ENCODE measurements at regions not wholly inside any gene's neighbourhood (a gene's known extent, or its start where the extent isn't known, plus 50 kb on each side); places are given as distances from the start of the nearest gene placed in this dataset.

DNA sequence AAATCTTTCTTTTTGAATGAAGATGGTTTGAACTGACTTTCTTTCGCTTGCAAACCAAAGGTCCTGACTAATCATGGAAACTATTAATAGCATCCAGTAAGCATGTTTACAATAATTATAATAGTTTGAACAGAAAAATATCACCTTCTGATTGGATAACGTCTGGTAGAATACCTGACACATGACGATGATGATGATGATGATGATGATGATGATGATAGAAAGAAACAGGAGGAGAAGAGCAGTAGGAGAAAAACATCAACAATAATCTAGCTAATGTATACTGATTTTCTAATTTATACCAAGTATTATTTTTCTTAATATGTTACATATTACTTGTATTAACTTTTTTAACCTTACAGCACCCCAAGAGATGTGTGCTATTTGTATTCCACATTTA lies 157.5 kb upstream of the SPRY2 start:
- H2BK15ac ChIP-seq (ENCODE audit: low read depth, low read length): no peak overlapping the region
- ChIA-PET POLR2A (ENCODE audit: unreplicated experiment) (no interaction called here), CTCF (no interaction called here)
- no peak overlapping the region for H3K56ac ChIP-seq (ENCODE audit: extremely low read depth, insufficient read depth, low read length)
- no peak overlapping the region for H3K9ac ChIP-seq (ENCODE audit: low read depth, low read length)
- no peak overlapping the region for H2AK9ac ChIP-seq (replicated peaks; ENCODE audit: low read depth, low read length, poor library complexity)
- no peak overlapping the region for H4K91ac ChIP-seq (ENCODE audit: insufficient read depth, low read depth, low read length)
- H2AK5ac ChIP-seq (ENCODE audit: low read depth, low read length): no peak overlapping the region
- dilution Hi-C loops (cut with HindIII; ENCODE audit: low sequenced_read_pairs, unreplicated experiment): no loop called here
- no peak overlapping the region for H3K23ac ChIP-seq (ENCODE audit: low read depth, low read length)
- no peak for DNase-seq
- no CpG with 5 or more reads among the region's 3 CpGs for WGBS, 2 experiments (ENCODE audit: extremely low coverage in 2 of 2, insufficient read length in 1 of 2)
- H3K18ac ChIP-seq (ENCODE audit: low read depth, low read length): no peak overlapping the region
- no peak for TF ChIP-seq BHLHE40 (IDR thresholded peaks at IDR 0.05; ENCODE audit: low read depth, low read length)
- TF ChIP-seq NFE2L2 (IDR thresholded peaks at IDR 0.05; ENCODE audit: low read depth, low read length): no peak
- TF ChIP-seq RFX5 (IDR thresholded peaks at IDR 0.05; ENCODE audit: low read depth, low read length): no peak
- TF ChIP-seq POLR2A (IDR thresholded peaks at IDR 0.05; ENCODE audit: low read depth, low read length): no peak
- TF ChIP-seq, protein P1, sequence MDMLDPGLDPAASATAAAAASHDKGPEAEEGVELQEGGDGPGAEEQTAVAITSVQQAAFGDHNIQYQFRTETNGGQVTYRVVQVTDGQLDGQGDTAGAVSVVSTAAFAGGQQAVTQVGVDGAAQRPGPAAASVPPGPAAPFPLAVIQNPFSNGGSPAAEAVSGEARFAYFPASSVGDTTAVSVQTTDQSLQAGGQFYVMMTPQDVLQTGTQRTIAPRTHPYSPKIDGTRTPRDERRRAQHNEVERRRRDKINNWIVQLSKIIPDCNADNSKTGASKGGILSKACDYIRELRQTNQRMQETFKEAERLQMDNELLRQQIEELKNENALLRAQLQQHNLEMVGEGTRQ (IDR thresholded peaks at IDR 0.05; ENCODE audit: low read depth, low read length): no peak
- TF ChIP-seq ELK1 (IDR thresholded peaks at IDR 0.05; ENCODE audit: borderline replicate concordance, low read depth, low read length): no peak
- H3K4me3 ChIP-seq (ENCODE audit: insufficient read depth, low read depth, low read length): no peak overlapping the region
- no peak overlapping the region for H3K4ac ChIP-seq (ENCODE audit: low read depth, low read length)
- H3K4me2 ChIP-seq (ENCODE audit: low read depth, low read length): no peak overlapping the region
- H3K14ac ChIP-seq (replicated peaks; ENCODE audit: low read depth, low read length): no peak overlapping the region
- no peaks in the 10 kb centered on the region for H3K27me3 ChIP-seq (ENCODE audit: control insufficient read depth, insufficient read depth, low read length)
- no peaks in the 10 kb centered on the region for H3K79me1 ChIP-seq (ENCODE audit: low read depth in 1 of 2, low read length in 2 of 2)
- no peak overlapping the region for H4K5ac ChIP-seq (ENCODE audit: low read depth, low read length)
- H2BK5ac ChIP-seq (ENCODE audit: low read depth, low read length, poor library complexity, severe bottlenecking): no peak overlapping the region
- H3K27ac ChIP-seq (ENCODE audit: insufficient read depth, low read length): no peak overlapping the region
- no TSS peak for BruUV-seq (replicated peaks)
- H3K36me3 ChIP-seq (ENCODE audit: control insufficient read depth, insufficient read depth, low read length): no peaks in the 10 kb centered on the region
- H4K8ac ChIP-seq (ENCODE audit: low read depth in 2 of 2, low read length in 2 of 2): no peak overlapping the region
- in situ Hi-C loops (cut with MboI; ENCODE audit: low sequenced_read_pairs): no loop called here
- intact Hi-C loops (cut with micrococcal nuclease): no loop called here
- H2BK120ac ChIP-seq (ENCODE audit: low read depth, low read length): no peak overlapping the region
- H4K20me1 ChIP-seq (ENCODE audit: insufficient read depth, low read length): no peaks in the 10 kb centered on the region
- H3K9me1 ChIP-seq (ENCODE audit: insufficient read depth, low read length): no peaks in the 10 kb centered on the region
- ATAC-seq (ENCODE audit: low read depth): no peak
- no peak overlapping the region for H2AFZ ChIP-seq (replicated peaks; ENCODE audit: low read length, poor library complexity)
- H3K9me3 ChIP-seq (ENCODE audit: control insufficient read depth, insufficient read depth, low read length): no peaks in the 10 kb centered on the region
- no peaks in the 10 kb centered on the region for H3K4me1 ChIP-seq (ENCODE audit: control insufficient read depth, insufficient read depth, low read length)
- H2BK20ac ChIP-seq (ENCODE audit: low read depth, low read length): no peak overlapping the region

All from IMR-90 (cell line).